ENCODE measurements at regions not wholly inside any gene's neighbourhood (a gene's known extent, or its start where the extent isn't known, plus 50 kb on each side); places are given as distances from the start of the nearest gene placed in this dataset.

DNA sequence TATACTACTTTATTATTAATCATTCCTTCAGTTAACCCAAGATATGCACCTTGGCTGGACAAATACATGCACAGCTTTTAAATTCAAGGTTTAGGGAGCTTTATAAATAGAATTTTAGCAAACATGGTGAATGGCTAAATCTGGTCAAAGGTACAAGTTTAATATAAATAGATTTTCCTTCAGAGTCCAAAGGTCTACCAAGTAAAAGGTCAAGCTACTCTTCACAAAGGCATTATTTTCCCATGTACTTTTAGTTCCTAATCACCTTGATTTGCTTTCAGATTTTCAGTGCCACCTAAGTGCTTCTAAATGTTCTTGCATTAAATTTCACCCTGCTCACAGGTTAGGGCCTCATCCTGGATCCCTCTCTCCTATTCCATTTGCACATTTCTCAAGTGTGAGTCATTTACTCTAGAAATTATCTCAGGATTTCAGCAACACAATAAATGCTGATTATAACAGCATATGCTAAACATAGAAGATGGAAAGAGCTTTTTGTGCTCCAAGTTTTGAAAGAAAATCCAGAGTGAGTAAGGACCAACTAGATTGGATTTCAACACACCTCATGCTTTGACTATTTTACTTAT, 459.4 kb upstream of the ITGA1 start:
- no peaks in the 10 kb centered on the region for H3K79me2 ChIP-seq (ENCODE audit: control insufficient read depth in 1 of 2, insufficient read depth in 2 of 2, low read length in 2 of 2)
- H3K27me3 ChIP-seq (replicated peaks in 1 of 4; ENCODE audit: control insufficient read depth in 3 of 4, extremely low read depth in 1 of 4, insufficient read depth in 3 of 4, low read length in 3 of 4) = no peaks in the 10 kb centered on the region
- H3K27ac ChIP-seq (ENCODE audit: low read depth, low read length) = no peak overlapping the region
- no peak overlapping the region for H4K5ac ChIP-seq (ENCODE audit: insufficient read length, low read depth, low read length)
- peaks cover 0 to 4% (median 0%) of the 10 kb centered on the region in 4 experiments; a peak in 1 of 7 replicates for H3K4me1 ChIP-seq (replicated peaks in 1 of 4; ENCODE audit: control insufficient read depth in 3 of 4, insufficient read depth in 4 of 4, low read length in 3 of 4)
- TF ChIP-seq JUND (IDR thresholded peaks at IDR 0.05; ENCODE audit: low read length) (0 out of 2 replicates have a peak, but pooled peaks have one; percentile 31), POU5F1 (IDR thresholded peaks at IDR 0.05; ENCODE audit: low read depth, low read length) (no peak), PHF8 (conservative IDR thresholded peaks at IDR 0.05; ENCODE audit: low read depth, low read length) (no peak), CEBPB (IDR thresholded peaks at IDR 0.05; ENCODE audit: low read depth, low read length) (no peak)
- no peak overlapping the region for H2BK12ac ChIP-seq (ENCODE audit: low read depth, low read length)
- no peak overlapping the region for H4K8ac ChIP-seq (ENCODE audit: extremely low read depth, insufficient read depth, low read length)
- H3K18ac ChIP-seq (ENCODE audit: extremely low read depth, low read length) = no peak overlapping the region
- no peaks in the 10 kb centered on the region for H3K36me3 ChIP-seq (ENCODE audit: control insufficient read depth in 2 of 4, insufficient read depth in 4 of 4, low read length in 3 of 4)
- no peak overlapping the region for H3K4ac ChIP-seq (replicated peaks; ENCODE audit: insufficient read length, low read depth, low read length)
- no peak overlapping the region for H3K9ac ChIP-seq (replicated peaks in 1 of 4; ENCODE audit: extremely low read depth in 1 of 4, low read depth in 3 of 4, low read length in 3 of 4)
- no peak overlapping the region for H2BK20ac ChIP-seq (ENCODE audit: low read length)
- DNase-seq (ENCODE audit: low read depth in 1 of 2, low spot score in 2 of 2) = no peak
- H2AK5ac ChIP-seq (ENCODE audit: low read depth, low read length) = no peak overlapping the region
- no peak overlapping the region for H4K91ac ChIP-seq (replicated peaks; ENCODE audit: insufficient read length, low read length)
- ChIA-PET POLR2A (ENCODE audit: partially characterized antibody) (no interaction called here), CTCF (ENCODE audit: partially characterized antibody) (interaction anchor here (1.2 kb wide), 1 partner anchor 27 kb away, joined by 3 read pairs; no protein-coding TSS in a partner anchor)
- no peaks in the 10 kb centered on the region for H4K20me1 ChIP-seq (replicated peaks in 1 of 2; ENCODE audit: control insufficient read depth in 1 of 2, insufficient read depth in 2 of 2, low read length in 2 of 2)
- H3K23ac ChIP-seq (ENCODE audit: insufficient read length) = no peak overlapping the region
- peaks cover 5 to 7% of the 10 kb centered on the region in 2 experiments; a peak in 3 of 4 replicates for H3K9me3 ChIP-seq (ENCODE audit: insufficient read depth in 2 of 2, low read depth in 1 of 2, low read length in 1 of 2)
- no peak overlapping the region for H3K4me2 ChIP-seq (ENCODE audit: insufficient read depth in 1 of 2, low read depth in 2 of 2, low read length in 2 of 2)
- FAIRE-seq = no peak
- H2BK120ac ChIP-seq (replicated peaks; ENCODE audit: low read depth, low read length) = no peak overlapping the region
- no peak overlapping the region for H3K14ac ChIP-seq (ENCODE audit: insufficient read length)
- no peaks in the 10 kb centered on the region for H3K79me1 ChIP-seq (ENCODE audit: low read depth, low read length)
- H2BK15ac ChIP-seq (ENCODE audit: low read length) = no peak overlapping the region
- no peak overlapping the region for H2AFZ ChIP-seq (ENCODE audit: low read length)
- H3K56ac ChIP-seq (replicated peaks; ENCODE audit: insufficient read length, low read depth, low read length) = no peak overlapping the region
- no peak overlapping the region for H2BK5ac ChIP-seq (ENCODE audit: low read depth, low read length)
- no peak overlapping the region for H3K4me3 ChIP-seq (ENCODE audit: extremely low read depth in 1 of 4, insufficient read depth in 2 of 4, low read depth in 3 of 4, low read length in 4 of 4)
- H3K23me2 ChIP-seq (ENCODE audit: low read depth, low read length) = no peaks in the 10 kb centered on the region

Measured in H1 (cell line).